ENCODE measurements at regions not wholly inside any gene's neighbourhood (a gene's known extent, or its start where the extent isn't known, plus 50 kb on each side); places are given as distances from the start of the nearest gene placed in this dataset.

- H3K4me3 ChIP-seq (ENCODE audit: low read length in 2 of 2) = no peak overlapping the region
- no peak overlapping the region for H3K9ac ChIP-seq (ENCODE audit: low read length in 2 of 2)
- H3K9me3 ChIP-seq (ENCODE audit: control insufficient read depth in 2 of 2, low read length in 2 of 2) = no peaks in the 10 kb centered on the region
- H3K4me1 ChIP-seq (ENCODE audit: control insufficient read depth, insufficient read depth, low read length) = no peaks in the 10 kb centered on the region
- no peaks in the 10 kb centered on the region for H3K36me3 ChIP-seq (ENCODE audit: control insufficient read depth in 2 of 2, insufficient read depth in 2 of 2, low read length in 2 of 2)
- H3K27ac ChIP-seq (ENCODE audit: low read length) = no peak overlapping the region
- H3K27me3 ChIP-seq (ENCODE audit: control insufficient read depth in 1 of 2, insufficient read depth in 2 of 2, low read length in 2 of 2) = no peaks in the 10 kb centered on the region
These were observed 1201.6 kb upstream of the NUDT12 start for GRCh38 chr5:104764197-104764596.

GRCh38 chr5:104763216-104763615 is 1200.6 kb upstream of the NUDT12 start:
- no peak overlapping the region for H3K9ac ChIP-seq (ENCODE audit: low read length in 2 of 2)
- no peaks in the 10 kb centered on the region for H3K36me3 ChIP-seq (ENCODE audit: control insufficient read depth in 2 of 2, insufficient read depth in 2 of 2, low read length in 2 of 2)
- H3K4me1 ChIP-seq (ENCODE audit: control insufficient read depth, insufficient read depth, low read length) = no peaks in the 10 kb centered on the region
- no peaks in the 10 kb centered on the region for H3K27me3 ChIP-seq (ENCODE audit: control insufficient read depth in 1 of 2, insufficient read depth in 2 of 2, low read length in 2 of 2)
- H3K27ac ChIP-seq (ENCODE audit: low read length) = no peak overlapping the region
- H3K4me3 ChIP-seq (ENCODE audit: low read length in 2 of 2) = no peak overlapping the region
- no peaks in the 10 kb centered on the region for H3K9me3 ChIP-seq (ENCODE audit: control insufficient read depth in 2 of 2, low read length in 2 of 2)

- Histone ChIP-seq H3K9ac (ENCODE audit: low read length in 2 of 2) (no peak overlapping the region), H3K27ac (ENCODE audit: low read length) (no peak overlapping the region), H3K27me3 (ENCODE audit: control insufficient read depth in 1 of 2, insufficient read depth in 2 of 2, low read length in 2 of 2) (no peaks in the 10 kb centered on the region), H3K36me3 (ENCODE audit: control insufficient read depth in 2 of 2, insufficient read depth in 2 of 2, low read length in 2 of 2) (no peaks in the 10 kb centered on the region), H3K9me3 (ENCODE audit: control insufficient read depth in 2 of 2, low read length in 2 of 2) (no peaks in the 10 kb centered on the region), H3K4me3 (ENCODE audit: low read length in 2 of 2) (no peak overlapping the region), H3K4me1 (ENCODE audit: control insufficient read depth, insufficient read depth, low read length) (no peaks in the 10 kb centered on the region)
These were observed 1195.3 kb upstream of the NUDT12 start for GRCh38 chr5:104757915-104758314.

- Histone ChIP-seq H3K27ac (ENCODE audit: low read length) (no peak overlapping the region), H3K9ac (ENCODE audit: low read length in 2 of 2) (no peak overlapping the region), H3K4me3 (ENCODE audit: low read length in 2 of 2) (no peak overlapping the region), H3K27me3 (ENCODE audit: control insufficient read depth in 1 of 2, insufficient read depth in 2 of 2, low read length in 2 of 2) (no peaks in the 10 kb centered on the region), H3K36me3 (ENCODE audit: control insufficient read depth in 2 of 2, insufficient read depth in 2 of 2, low read length in 2 of 2) (no peaks in the 10 kb centered on the region), H3K9me3 (ENCODE audit: control insufficient read depth in 2 of 2, low read length in 2 of 2) (no peaks in the 10 kb centered on the region), H3K4me1 (ENCODE audit: control insufficient read depth, insufficient read depth, low read length) (no peaks in the 10 kb centered on the region)
These were observed 1193.2 kb upstream of the NUDT12 start for GRCh38 chr5:104755806-104756205.

GRCh38 chr5:104754311-104754995 is 1191.9 kb upstream of the NUDT12 start:
- no peak overlapping the region for H3K9ac ChIP-seq (ENCODE audit: low read length in 2 of 2)
- H3K36me3 ChIP-seq (ENCODE audit: control insufficient read depth in 2 of 2, insufficient read depth in 2 of 2, low read length in 2 of 2) = no peaks in the 10 kb centered on the region
- H3K27me3 ChIP-seq (ENCODE audit: control insufficient read depth in 1 of 2, insufficient read depth in 2 of 2, low read length in 2 of 2) = no peaks in the 10 kb centered on the region
- no peaks in the 10 kb centered on the region for H3K9me3 ChIP-seq (ENCODE audit: control insufficient read depth in 2 of 2, low read length in 2 of 2)
- no peaks in the 10 kb centered on the region for H3K4me1 ChIP-seq (ENCODE audit: control insufficient read depth, insufficient read depth, low read length)
- H3K27ac ChIP-seq (ENCODE audit: low read length) = no peak overlapping the region
- no peak overlapping the region for H3K4me3 ChIP-seq (ENCODE audit: low read length in 2 of 2)

- H3K4me1 ChIP-seq (ENCODE audit: control insufficient read depth, insufficient read depth, low read length) = no peaks in the 10 kb centered on the region
- no peaks in the 10 kb centered on the region for H3K27me3 ChIP-seq (ENCODE audit: control insufficient read depth in 1 of 2, insufficient read depth in 2 of 2, low read length in 2 of 2)
- no peak overlapping the region for H3K27ac ChIP-seq (ENCODE audit: low read length)
- H3K9ac ChIP-seq (ENCODE audit: low read length in 2 of 2) = no peak overlapping the region
- H3K4me3 ChIP-seq (ENCODE audit: low read length in 2 of 2) = no peak overlapping the region
- H3K9me3 ChIP-seq (ENCODE audit: control insufficient read depth in 2 of 2, low read length in 2 of 2) = no peaks in the 10 kb centered on the region
- H3K36me3 ChIP-seq (ENCODE audit: control insufficient read depth in 2 of 2, insufficient read depth in 2 of 2, low read length in 2 of 2) = no peaks in the 10 kb centered on the region
These were observed 1189.4 kb upstream of the NUDT12 start for GRCh38 chr5:104751969-104752368.

GRCh38 chr5:104739905-104740304 is 1177.3 kb upstream of the NUDT12 start:
- H3K4me1 ChIP-seq (ENCODE audit: control insufficient read depth, insufficient read depth, low read length) = no peaks in the 10 kb centered on the region
- no peak overlapping the region for H3K9ac ChIP-seq (ENCODE audit: low read length in 2 of 2)
- H3K36me3 ChIP-seq (ENCODE audit: control insufficient read depth in 2 of 2, insufficient read depth in 2 of 2, low read length in 2 of 2) = no peaks in the 10 kb centered on the region
- H3K27ac ChIP-seq (ENCODE audit: low read length) = no peak overlapping the region
- no peak overlapping the region for H3K4me3 ChIP-seq (ENCODE audit: low read length in 2 of 2)
- no peaks in the 10 kb centered on the region for H3K9me3 ChIP-seq (ENCODE audit: control insufficient read depth in 2 of 2, low read length in 2 of 2)
- no peaks in the 10 kb centered on the region for H3K27me3 ChIP-seq (ENCODE audit: control insufficient read depth in 1 of 2, insufficient read depth in 2 of 2, low read length in 2 of 2)

- H3K4me1 ChIP-seq (ENCODE audit: control insufficient read depth, insufficient read depth, low read length) = no peaks in the 10 kb centered on the region
- H3K9me3 ChIP-seq (ENCODE audit: control insufficient read depth in 2 of 2, low read length in 2 of 2) = no peaks in the 10 kb centered on the region
- no peak overlapping the region for H3K9ac ChIP-seq (ENCODE audit: low read length in 2 of 2)
- H3K4me3 ChIP-seq (ENCODE audit: low read length in 2 of 2) = no peak overlapping the region
- H3K27me3 ChIP-seq (ENCODE audit: control insufficient read depth in 1 of 2, insufficient read depth in 2 of 2, low read length in 2 of 2) = no peaks in the 10 kb centered on the region
- H3K36me3 ChIP-seq (ENCODE audit: control insufficient read depth in 2 of 2, insufficient read depth in 2 of 2, low read length in 2 of 2) = no peaks in the 10 kb centered on the region
- H3K27ac ChIP-seq (ENCODE audit: low read length) = no peak overlapping the region
These were observed 1176.9 kb upstream of the NUDT12 start for GRCh38 chr5:104739503-104739902.

- no peak overlapping the region for H3K4me3 ChIP-seq (ENCODE audit: low read length in 2 of 2)
- no peaks in the 10 kb centered on the region for H3K4me1 ChIP-seq (ENCODE audit: control insufficient read depth, insufficient read depth, low read length)
- no peaks in the 10 kb centered on the region for H3K36me3 ChIP-seq (ENCODE audit: control insufficient read depth in 2 of 2, insufficient read depth in 2 of 2, low read length in 2 of 2)
These were observed 1173.5 kb upstream of the NUDT12 start for GRCh38 chr5:104736073-104736472.

GRCh38 chr5:104734046-104734445 is 1171.5 kb upstream of the NUDT12 start:
- H3K27ac ChIP-seq (ENCODE audit: low read length) = no peak overlapping the region
- no peaks in the 10 kb centered on the region for H3K9me3 ChIP-seq (ENCODE audit: control insufficient read depth in 2 of 2, low read length in 2 of 2)
- no peaks in the 10 kb centered on the region for H3K27me3 ChIP-seq (ENCODE audit: control insufficient read depth in 1 of 2, insufficient read depth in 2 of 2, low read length in 2 of 2)
- H3K4me3 ChIP-seq (ENCODE audit: low read length in 2 of 2) = no peak overlapping the region
- H3K9ac ChIP-seq (ENCODE audit: low read length in 2 of 2) = no peak overlapping the region
- no peaks in the 10 kb centered on the region for H3K4me1 ChIP-seq (ENCODE audit: control insufficient read depth, insufficient read depth, low read length)
- no peaks in the 10 kb centered on the region for H3K36me3 ChIP-seq (ENCODE audit: control insufficient read depth in 2 of 2, insufficient read depth in 2 of 2, low read length in 2 of 2)

More at GRCh38 chr5:104736073-104736472, 1173.5 kb upstream of the NUDT12 start:
- Histone ChIP-seq H3K9ac (ENCODE audit: low read length in 2 of 2) (no peak overlapping the region), H3K27ac (ENCODE audit: low read length) (no peak overlapping the region), H3K9me3 (ENCODE audit: control insufficient read depth in 2 of 2, low read length in 2 of 2) (no peaks in the 10 kb centered on the region), H3K27me3 (ENCODE audit: control insufficient read depth in 1 of 2, insufficient read depth in 2 of 2, low read length in 2 of 2) (no peaks in the 10 kb centered on the region)

- Histone ChIP-seq H3K4me1 (ENCODE audit: control insufficient read depth, insufficient read depth, low read length) (no peaks in the 10 kb centered on the region), H3K27me3 (ENCODE audit: control insufficient read depth in 1 of 2, insufficient read depth in 2 of 2, low read length in 2 of 2) (no peaks in the 10 kb centered on the region), H3K27ac (ENCODE audit: low read length) (no peak overlapping the region), H3K4me3 (ENCODE audit: low read length in 2 of 2) (no peak overlapping the region), H3K36me3 (ENCODE audit: control insufficient read depth in 2 of 2, insufficient read depth in 2 of 2, low read length in 2 of 2) (no peaks in the 10 kb centered on the region), H3K9ac (ENCODE audit: low read length in 2 of 2) (no peak overlapping the region), H3K9me3 (ENCODE audit: control insufficient read depth in 2 of 2, low read length in 2 of 2) (no peaks in the 10 kb centered on the region)
These were observed 1170.6 kb upstream of the NUDT12 start for GRCh38 chr5:104733063-104733669.
